KMS-11 (cell line): ENCODE measurements at regions not wholly inside any gene's neighbourhood (a gene's known extent, or its start where the extent isn't known, plus 50 kb on each side); places are given as distances from the start of the nearest gene placed in this dataset.

Experiments used
- H2AFZ ChIP-seq: fragments of 200-600 bp; sonication (generic); 2 replicates; pipeline ENCODE4 v1.6.1; 2016; ENCODE audit warnings: antibody characterized with exemption, mixed run types, low read depth
- H3K27ac ChIP-seq: fragments of 200-600 bp; sonication (generic); 2 replicates; pipeline ENCODE4 v1.6.1; 2016; ENCODE audit warnings: mild to moderate bottlenecking, mixed run types
- H3K27me3 ChIP-seq: fragments of 200-600 bp; sonication (generic); 2 replicates; pipeline ENCODE4 v1.6.1; 2017; ENCODE audit warnings: mild to moderate bottlenecking, low read depth, mixed run types, moderate library complexity; ENCODE audit not compliant: insufficient read depth
- H3K36me3 ChIP-seq: fragments of 200-600 bp; sonication (generic); 2 replicates; pipeline ENCODE4 v1.6.1; 2017; ENCODE audit warnings: mild to moderate bottlenecking, mixed run types; ENCODE audit not compliant: insufficient read depth
- H3K4me1 ChIP-seq: fragments of 200-600 bp; sonication (generic); 2 replicates; pipeline ENCODE4 v1.6.1; 2016; ENCODE audit warnings: mild to moderate bottlenecking, low read depth, mixed run types; ENCODE audit not compliant: poor library complexity, severe bottlenecking
- H3K4me2 ChIP-seq: fragments of 200-600 bp; sonication (generic); 2 replicates; pipeline ENCODE4 v1.7.0; 2016; ENCODE audit warnings: mild to moderate bottlenecking, mixed run types
- H3K4me3 ChIP-seq: fragments of 200-600 bp; sonication (generic); IDR thresholded peaks from 2 replicates; pipeline ENCODE4 v1.6.1; 2017; ENCODE audit warnings: low read depth, low read length, mixed read lengths; ENCODE audit not compliant: insufficient read depth
- H3K79me2 ChIP-seq: fragments of 200-600 bp; sonication (generic); 2 replicates; pipeline ENCODE4 v1.6.1; 2016; ENCODE audit warnings: low read depth, mixed run types; ENCODE audit not compliant: insufficient read depth
- H3K9ac ChIP-seq: fragments of 200-600 bp; sonication (generic); 2 replicates; pipeline ENCODE4 v1.6.1; 2016; ENCODE audit warnings: mild to moderate bottlenecking, mixed run types
- H4K20me1 ChIP-seq: fragments of 200-600 bp; sonication (generic); 2 replicates; pipeline ENCODE4 v1.6.1; 2016; ENCODE audit warnings: mild to moderate bottlenecking, mixed run types; ENCODE audit not compliant: insufficient read depth
- CTCF ChIP-seq: fragments of 200-600 bp; sonication (generic); conservative IDR thresholded peaks from 2 replicates; pipeline ENCODE4 v1.6.1; 2017; ENCODE audit warnings: low read depth, mild to moderate bottlenecking, antibody characterized with exemption, low read length, moderate library complexity, mixed read lengths

GRCh38 chr13:53101883-53102282, 73.3 kb downstream of the OLFM4 start:
- H4K20me1 ChIP-seq: no peaks in the 10 kb centered on the region
- no peak overlapping the region for H3K27ac ChIP-seq
- no peak overlapping the region for H3K4me2 ChIP-seq
- no peak overlapping the region for H3K4me3 ChIP-seq
- H3K27me3 ChIP-seq: no peaks in the 10 kb centered on the region
- no peaks in the 10 kb centered on the region for H3K36me3 ChIP-seq
- H3K4me1 ChIP-seq: no peaks in the 10 kb centered on the region
- no peak for TF ChIP-seq CTCF
- no peak overlapping the region for H2AFZ ChIP-seq
- H3K9ac ChIP-seq: no peak overlapping the region
- H3K79me2 ChIP-seq: no peaks in the 10 kb centered on the region

- Histone ChIP-seq H3K9ac (no peak overlapping the region), H4K20me1 (no peaks in the 10 kb centered on the region), H3K79me2 (no peaks in the 10 kb centered on the region), H3K4me2 (no peak overlapping the region), H3K27me3 (no peaks in the 10 kb centered on the region), H3K36me3 (no peaks in the 10 kb centered on the region), H3K4me3 (no peak overlapping the region), H3K4me1 (no peaks in the 10 kb centered on the region), H3K27ac (no peak overlapping the region), H2AFZ (no peak overlapping the region)
- no peak for TF ChIP-seq CTCF
Measured at GRCh38 chr13:53104136-53104535, 75.5 kb downstream of the OLFM4 start.

- H3K27ac ChIP-seq: no peak overlapping the region
- no peak overlapping the region for H3K9ac ChIP-seq
- no peak overlapping the region for H3K4me2 ChIP-seq
- H3K79me2 ChIP-seq: no peaks in the 10 kb centered on the region
- H4K20me1 ChIP-seq: no peaks in the 10 kb centered on the region
- TF ChIP-seq CTCF: no peak
- no peaks in the 10 kb centered on the region for H3K4me1 ChIP-seq
- no peaks in the 10 kb centered on the region for H3K36me3 ChIP-seq
- H3K4me3 ChIP-seq: no peak overlapping the region
- H2AFZ ChIP-seq: no peak overlapping the region
- no peaks in the 10 kb centered on the region for H3K27me3 ChIP-seq
Measured at GRCh38 chr13:53105477-53105876, 76.9 kb downstream of the OLFM4 start.

- Histone ChIP-seq H3K27ac (no peak overlapping the region), H2AFZ (no peak overlapping the region), H3K36me3 (no peaks in the 10 kb centered on the region), H4K20me1 (no peaks in the 10 kb centered on the region), H3K79me2 (no peaks in the 10 kb centered on the region), H3K4me2 (no peak overlapping the region), H3K4me3 (no peak overlapping the region), H3K9ac (no peak overlapping the region), H3K4me1 (no peaks in the 10 kb centered on the region), H3K27me3 (no peaks in the 10 kb centered on the region)
- TF ChIP-seq CTCF: no peak
Measured at GRCh38 chr13:53105890-53106289, 77.3 kb downstream of the OLFM4 start.

GRCh38 chr13:53110181-53110580, 81.6 kb downstream of the OLFM4 start:
- Histone ChIP-seq H3K27ac (no peak overlapping the region), H3K27me3 (no peaks in the 10 kb centered on the region), H3K4me2 (no peak overlapping the region), H3K9ac (no peak overlapping the region), H3K36me3 (no peaks in the 10 kb centered on the region), H4K20me1 (no peaks in the 10 kb centered on the region), H2AFZ (no peak overlapping the region), H3K79me2 (no peaks in the 10 kb centered on the region), H3K4me1 (no peaks in the 10 kb centered on the region), H3K4me3 (no peak overlapping the region)
- no peak for TF ChIP-seq CTCF
